Renal pelvis (tissue), 1 donor: ENCODE measurements at regions not wholly inside any gene's neighbourhood (a gene's known extent, or its start where the extent isn't known, plus 50 kb on each side); places are given as distances from the start of the nearest gene placed in this dataset.

Experiments
- DNase-seq: peaks from one replicate; pipeline ENCODE4 v3.0.0-alpha.2; 2013

DNA sequence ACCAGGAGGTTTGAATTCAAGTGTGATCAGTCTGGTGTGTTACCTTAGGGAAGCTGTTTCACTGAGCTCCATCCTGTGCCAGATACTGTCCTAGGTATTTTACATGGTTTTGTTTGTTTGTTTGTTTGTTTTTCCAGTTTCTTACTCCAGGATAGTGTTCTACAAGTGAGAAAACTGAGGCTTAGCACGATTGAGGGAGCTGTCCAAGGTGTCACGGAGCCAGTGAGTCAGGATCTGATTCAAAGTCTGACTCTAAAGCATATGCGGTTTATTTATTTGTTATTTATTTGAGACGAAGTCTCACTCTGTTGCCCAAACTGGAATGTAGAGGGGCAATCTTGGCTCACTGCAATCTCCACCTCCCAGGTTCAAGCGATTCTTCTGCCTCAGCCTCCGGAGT is 79.7 kb upstream of the GNG2 start:
- no peak for DNase-seq

DNA sequence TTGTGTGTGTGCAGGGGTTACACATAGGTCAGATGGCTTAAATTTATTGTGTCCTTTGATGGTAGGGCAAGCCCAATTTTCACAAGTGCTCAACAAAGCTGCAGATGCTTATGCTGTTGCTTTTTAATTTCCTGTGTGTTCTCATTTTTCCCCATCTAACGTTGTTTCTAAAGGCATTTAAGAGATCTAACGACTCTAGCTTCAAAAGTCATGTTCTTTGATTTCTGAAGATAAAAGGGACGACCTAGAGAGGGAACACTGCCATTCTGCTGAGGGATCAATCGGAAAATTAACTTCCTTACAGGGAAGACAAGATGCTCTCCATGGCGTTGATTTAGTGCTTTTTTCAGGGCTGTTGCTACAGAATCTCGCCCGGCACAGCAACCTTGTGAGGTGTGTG is 79.0 kb upstream of the GNG2 start:
- no peak for DNase-seq

DNA sequence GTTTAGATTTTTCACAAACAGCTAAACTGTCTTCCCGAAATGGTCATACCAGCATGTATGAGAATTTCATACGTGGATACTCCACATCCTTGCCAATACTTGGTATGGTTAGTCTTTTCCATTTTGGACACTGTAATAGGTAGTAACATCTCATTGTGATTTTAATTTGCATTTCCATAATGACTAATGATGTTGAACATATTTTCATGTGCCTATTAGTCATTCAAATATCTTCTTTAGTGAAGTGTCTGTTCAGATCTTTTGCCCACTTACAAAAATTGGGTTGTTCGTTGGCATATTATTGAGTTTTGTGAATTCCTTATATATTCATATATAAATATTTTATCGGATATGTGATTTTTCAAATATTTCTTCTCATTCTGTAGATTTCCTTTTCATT is 78.0 kb upstream of the GNG2 start:
- DNase-seq, result no peak

DNA sequence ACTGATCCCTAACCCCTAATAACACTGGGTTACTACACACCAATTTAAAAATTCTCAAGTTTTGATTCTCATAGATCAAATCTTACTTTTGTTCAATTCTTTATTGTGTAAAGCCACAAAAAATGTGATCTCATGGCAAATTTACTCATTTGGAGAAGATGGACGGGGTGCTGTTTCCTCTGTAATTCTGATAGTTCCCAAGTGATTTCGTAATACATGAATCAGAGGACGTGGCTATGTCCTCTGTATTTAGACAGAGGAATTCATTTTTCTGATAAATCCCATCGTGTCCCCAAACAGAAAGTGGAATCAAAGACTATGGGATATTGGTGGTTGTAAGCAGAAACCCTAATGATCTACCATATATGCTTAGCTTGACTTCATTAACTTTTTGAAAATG is 76.6 kb upstream of the GNG2 start:
- no peak for DNase-seq

DNA sequence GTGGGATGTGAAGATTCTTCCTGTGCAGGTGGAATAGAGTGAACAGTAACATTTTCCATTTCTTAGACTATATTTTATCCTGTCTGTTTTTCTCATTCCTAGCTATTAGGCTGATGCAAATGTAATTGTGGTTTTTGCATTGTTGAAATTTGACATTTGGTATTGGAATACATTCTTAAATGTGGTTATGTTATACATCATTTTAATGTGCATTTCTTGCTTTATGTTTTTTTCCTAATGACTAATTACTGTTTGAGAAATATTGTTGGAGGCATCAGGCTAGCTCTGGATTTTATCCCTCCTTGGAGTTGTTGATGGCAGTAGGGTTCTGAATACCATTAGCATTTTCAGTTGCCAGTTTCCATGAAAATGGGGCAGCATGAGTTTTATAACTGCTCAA is 75.9 kb upstream of the GNG2 start:
- DNase-seq, result no peak

DNA sequence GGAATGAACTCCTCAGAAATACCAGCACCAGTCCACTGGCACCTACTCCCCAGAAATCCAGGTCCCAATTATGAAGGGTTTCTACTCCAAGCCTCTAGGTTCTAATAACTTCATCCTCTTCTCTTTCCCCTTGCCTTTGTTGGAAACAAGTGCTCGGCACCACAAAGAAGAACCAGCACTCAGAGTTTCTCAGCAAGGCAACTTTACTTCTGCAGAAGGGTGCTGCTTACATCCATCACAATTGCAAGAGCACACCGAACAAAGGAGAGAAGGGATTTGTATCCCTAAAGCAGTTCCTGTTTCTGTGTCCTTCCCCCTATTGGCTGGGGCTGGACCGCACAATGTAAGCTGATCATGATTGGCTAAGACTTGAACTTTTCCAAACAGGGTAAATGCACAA is 74.2 kb upstream of the GNG2 start:
- DNase-seq, result no peak

DNA sequence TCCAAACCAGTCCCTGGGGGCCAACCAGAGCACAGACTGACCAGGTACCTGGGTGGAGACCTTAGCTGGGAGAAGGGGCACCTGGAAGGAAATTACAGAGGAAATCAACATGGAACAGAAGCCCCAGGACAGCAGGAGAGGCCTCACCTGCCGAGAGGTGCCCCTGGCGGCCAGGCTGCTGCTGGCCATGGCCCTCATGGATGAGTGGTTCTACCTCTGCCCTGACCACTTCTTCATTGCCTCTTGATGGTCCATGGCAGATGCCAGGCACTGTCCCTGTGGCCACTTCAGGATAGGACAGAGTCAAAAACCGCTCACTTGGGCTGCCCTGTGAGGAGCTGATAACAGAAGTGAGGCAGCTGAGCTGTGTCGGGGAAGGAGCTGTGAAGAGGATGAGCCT is 73.1 kb upstream of the GNG2 start:
- DNase-seq, result no peak

DNA sequence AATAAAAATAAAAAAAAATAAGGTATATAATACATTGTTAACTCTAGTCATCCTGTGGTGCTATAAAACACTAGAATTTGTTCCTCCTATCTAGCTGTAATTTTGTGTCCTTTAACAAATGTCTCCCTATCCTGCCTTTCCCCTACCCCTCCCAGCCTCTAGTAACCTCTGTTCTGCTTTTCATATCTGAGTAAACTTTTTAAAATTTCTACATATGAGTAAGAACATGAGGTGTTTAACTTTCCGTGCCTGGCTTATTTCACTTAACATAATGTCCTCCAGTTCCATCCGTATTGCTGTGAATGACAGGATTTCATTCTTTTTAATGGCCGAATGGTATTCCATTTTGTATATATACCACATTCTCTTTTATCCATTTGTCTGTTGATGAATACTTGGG is 71.3 kb upstream of the GNG2 start:
- no peak for DNase-seq

DNA sequence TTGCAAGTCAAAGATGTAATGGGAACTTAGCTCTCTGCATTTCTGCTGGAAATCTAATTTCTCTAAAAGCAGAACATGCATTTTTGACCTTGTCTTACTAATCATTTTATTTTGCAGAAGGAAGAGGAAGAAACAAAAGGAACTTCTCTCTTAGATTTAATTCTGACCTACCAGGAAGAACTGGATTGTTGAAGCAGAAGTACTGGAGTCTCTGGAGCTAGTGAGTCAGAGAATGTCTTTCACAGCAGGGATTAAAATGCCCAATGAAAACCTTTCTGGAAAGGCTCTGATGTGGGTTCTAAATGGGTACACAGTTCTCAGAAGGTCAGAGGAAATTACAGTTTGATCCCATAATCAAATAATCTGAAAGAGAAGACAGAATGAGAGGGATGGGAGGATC is 70.8 kb upstream of the GNG2 start:
- DNase-seq, result no peak

DNA sequence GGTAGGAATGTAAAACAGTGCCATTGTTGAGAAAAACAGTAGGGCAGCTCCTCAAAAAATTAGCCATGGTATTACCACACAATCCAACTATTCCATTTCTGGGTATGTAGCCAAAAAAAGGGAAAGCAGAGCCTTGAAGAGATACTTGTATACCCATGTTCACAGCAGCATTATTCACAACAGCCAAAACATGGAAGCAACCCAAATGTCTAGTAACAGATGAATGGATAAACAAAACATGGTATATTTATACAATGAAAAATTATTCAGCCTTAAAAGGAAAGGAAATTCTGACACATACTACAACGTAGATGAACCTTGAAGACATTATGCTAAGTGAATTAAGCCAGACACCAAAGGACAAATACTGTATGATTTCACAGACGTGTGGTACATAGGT is 67.6 kb upstream of the GNG2 start:
- no peak for DNase-seq

DNA sequence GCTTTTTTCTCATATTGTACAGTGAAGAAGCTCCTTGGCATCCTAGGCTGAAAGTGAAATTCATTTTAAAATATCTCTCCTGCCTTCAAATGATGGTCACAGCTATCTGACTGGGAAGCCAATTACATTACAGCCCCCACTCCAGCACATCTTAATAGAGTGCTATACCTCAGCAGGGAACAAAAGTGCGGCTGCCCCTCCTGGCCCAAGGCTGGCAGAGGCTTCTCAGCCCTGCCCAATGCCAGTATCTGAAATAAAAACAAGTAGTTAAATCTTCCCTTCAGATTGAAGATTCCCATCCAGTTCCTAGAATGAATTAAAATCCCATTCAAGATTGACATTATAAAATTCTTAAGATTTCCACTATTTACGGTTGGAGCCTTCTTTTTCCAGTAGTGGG is 54.9 kb upstream of the GNG2 start:
- no peak for DNase-seq

DNA sequence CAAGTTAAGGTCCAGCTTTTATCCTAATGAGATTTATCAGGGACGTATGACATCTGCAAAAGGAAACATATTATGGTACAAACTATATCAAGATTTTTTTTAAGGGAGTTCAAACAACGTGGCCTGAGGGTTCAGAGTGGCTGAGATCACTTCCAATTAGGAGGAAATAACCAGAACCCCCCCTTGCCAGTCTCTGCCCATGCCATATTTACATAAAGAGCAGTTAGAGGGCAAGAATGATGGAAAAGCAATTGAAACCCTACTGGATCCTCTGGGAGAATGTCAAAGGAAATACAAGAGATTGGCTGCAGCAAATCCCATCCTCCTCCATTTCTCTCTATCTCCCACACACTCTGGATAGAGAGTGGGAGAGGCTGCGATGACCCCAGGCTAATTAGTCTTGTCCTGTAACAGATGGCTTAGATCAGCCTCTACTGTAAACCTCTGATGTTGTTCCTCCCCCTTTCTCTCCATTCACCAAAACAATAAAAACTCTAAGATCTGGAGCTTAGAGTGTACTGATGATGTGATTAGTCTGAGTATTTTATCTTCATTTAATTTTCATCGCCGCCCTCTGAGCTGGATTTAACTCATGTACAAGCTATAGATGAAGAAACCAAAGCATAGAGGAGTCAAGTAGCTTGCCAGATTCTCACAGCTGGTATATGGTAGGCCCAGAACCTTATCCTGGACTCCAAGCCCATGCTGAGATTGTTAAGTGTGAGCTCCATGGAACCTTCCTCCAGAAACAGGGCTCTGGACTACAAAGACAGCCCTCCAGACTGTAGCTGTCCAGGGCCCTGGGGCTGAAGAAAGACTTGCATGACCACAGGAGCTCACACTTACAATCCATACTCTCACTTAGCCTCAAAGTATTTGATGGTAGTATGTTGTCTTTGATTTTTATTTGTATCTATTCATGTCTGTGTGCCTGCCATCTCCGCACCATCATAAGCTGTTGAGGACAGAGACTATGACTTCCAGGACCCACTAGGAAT is 54.1 kb upstream of the GNG2 start:
- peak; percentile 83 for DNase-seq

DNA sequence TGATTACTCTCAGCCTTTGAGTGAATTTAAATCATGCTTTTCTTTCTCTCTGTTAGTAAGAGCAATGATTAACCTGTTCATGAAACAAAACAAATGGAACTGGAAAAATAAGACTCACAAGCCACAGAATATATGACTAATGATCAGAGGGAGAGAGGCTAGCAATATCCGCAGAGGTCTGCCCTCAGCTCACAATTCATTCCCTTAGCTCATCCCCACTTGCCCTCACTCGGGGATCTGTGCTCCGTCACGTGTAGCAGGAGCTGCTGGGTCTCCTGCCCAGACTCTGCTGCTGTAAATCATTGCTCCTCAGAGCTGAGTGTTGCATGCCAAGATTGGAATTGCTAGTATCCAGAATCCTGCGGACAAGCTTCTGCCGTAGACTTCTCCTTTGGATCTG is 53.1 kb upstream of the GNG2 start:
- peak; percentile 36 for DNase-seq
